Parathyroid adenoma (tissue), 2 donors: ENCODE measurements at regions not wholly inside any gene's neighbourhood (a gene's known extent, or its start where the extent isn't known, plus 50 kb on each side); places are given as distances from the start of the nearest gene placed in this dataset.
"Not testable (repeated sequence)": the region's sequence is repeated elsewhere in the genome, so short reads cannot be mapped to it uniquely, and the experiment has no call there.

Source experiments
- H2AFZ ChIP-seq: fragments of 300-600 bp; sonication (generic); one replicate; pipeline ENCODE4 v1.7.0; 2017; ENCODE audit warnings: antibody characterized with exemption, mild to moderate bottlenecking
- H3K27ac ChIP-seq: fragments of 300-600 bp; sonication (generic); one replicate; pipeline ENCODE4 v1.7.0; 2017
- H3K27me3 ChIP-seq: fragments of 300-600 bp; sonication (generic); one replicate; pipeline ENCODE4 v1.7.0; 2017; ENCODE audit warnings: low read length; ENCODE audit not compliant: control insufficient read depth, insufficient read depth
- H3K36me3 ChIP-seq: fragments of 300-600 bp; sonication (generic); one replicate; pipeline ENCODE4 v1.7.0; 2017; ENCODE audit warnings: low read length; ENCODE audit not compliant: control insufficient read depth, insufficient read depth
- H3K4me1 ChIP-seq: fragments of 300-600 bp; sonication (generic); one replicate; pipeline ENCODE4 v1.7.0; 2017; ENCODE audit warnings: control low read depth
- H3K4me2 ChIP-seq: fragments of 300-600 bp; sonication (generic); one replicate; pipeline ENCODE4 v1.7.0; 2017; ENCODE audit warnings: low read length
- H3K4me3 ChIP-seq: fragments of 300-600 bp; sonication (generic); one replicate; pipeline ENCODE4 v1.7.0; 2017; ENCODE audit warnings: low read depth, low read length
- H3K79me2 ChIP-seq: fragments of 300-600 bp; sonication (generic); one replicate; pipeline ENCODE4 v1.7.0; 2017; ENCODE audit warnings: control low read depth
- H3K9ac ChIP-seq: fragments of 300-600 bp; sonication (generic); one replicate; pipeline ENCODE4 v1.7.0; 2017; ENCODE audit warnings: mild to moderate bottlenecking
- H3K9me3 ChIP-seq: fragments of 300-600 bp; sonication (generic); one replicate; pipeline ENCODE4 v1.7.0; 2017; ENCODE audit warnings: low read length; ENCODE audit not compliant: control insufficient read depth
- TF ChIP-seq, protein P1 (sequence below): fragments of 300-600 bp; sonication (generic); IDR thresholded peaks from one replicate; pipeline ENCODE4 v1.7.0; 2017; ENCODE audit warnings: antibody characterized with exemption, mild to moderate bottlenecking
- donor health status: primary hyperparathyroidism.

DNA sequence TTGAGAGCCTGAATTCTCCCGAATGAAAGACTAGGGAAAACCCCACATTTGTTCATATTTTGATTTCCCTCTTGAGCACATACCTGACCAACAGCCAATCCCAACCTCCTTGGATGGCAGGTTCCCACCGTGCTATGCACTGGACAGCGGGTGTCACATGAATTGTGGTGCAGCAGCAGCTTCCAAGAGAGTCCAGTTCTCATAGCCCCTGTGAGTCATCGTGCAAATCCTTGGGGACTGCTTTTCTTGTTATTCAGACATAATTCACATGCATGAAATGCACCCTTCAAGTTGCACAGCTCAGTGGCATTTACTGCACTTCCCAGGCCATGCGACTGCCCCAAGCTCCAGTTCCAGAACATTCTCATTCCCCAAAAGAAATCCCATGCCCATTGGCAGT is 67.8 kb upstream of the PPP2R2D start:
- H3K27me3 ChIP-seq, result no peaks in the 10 kb centered on the region
- H3K27ac ChIP-seq, result no peak overlapping the region
- no peaks in the 10 kb centered on the region for H3K36me3 ChIP-seq
- no peaks in the 10 kb centered on the region for H3K9me3 ChIP-seq
- no peaks in the 10 kb centered on the region for H3K4me1 ChIP-seq
- no peaks in the 10 kb centered on the region for H3K79me2 ChIP-seq
- TF ChIP-seq, protein P1, sequence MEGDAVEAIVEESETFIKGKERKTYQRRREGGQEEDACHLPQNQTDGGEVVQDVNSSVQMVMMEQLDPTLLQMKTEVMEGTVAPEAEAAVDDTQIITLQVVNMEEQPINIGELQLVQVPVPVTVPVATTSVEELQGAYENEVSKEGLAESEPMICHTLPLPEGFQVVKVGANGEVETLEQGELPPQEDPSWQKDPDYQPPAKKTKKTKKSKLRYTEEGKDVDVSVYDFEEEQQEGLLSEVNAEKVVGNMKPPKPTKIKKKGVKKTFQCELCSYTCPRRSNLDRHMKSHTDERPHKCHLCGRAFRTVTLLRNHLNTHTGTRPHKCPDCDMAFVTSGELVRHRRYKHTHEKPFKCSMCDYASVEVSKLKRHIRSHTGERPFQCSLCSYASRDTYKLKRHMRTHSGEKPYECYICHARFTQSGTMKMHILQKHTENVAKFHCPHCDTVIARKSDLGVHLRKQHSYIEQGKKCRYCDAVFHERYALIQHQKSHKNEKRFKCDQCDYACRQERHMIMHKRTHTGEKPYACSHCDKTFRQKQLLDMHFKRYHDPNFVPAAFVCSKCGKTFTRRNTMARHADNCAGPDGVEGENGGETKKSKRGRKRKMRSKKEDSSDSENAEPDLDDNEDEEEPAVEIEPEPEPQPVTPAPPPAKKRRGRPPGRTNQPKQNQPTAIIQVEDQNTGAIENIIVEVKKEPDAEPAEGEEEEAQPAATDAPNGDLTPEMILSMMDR, result no peak
- no peak overlapping the region for H2AFZ ChIP-seq
- H3K4me2 ChIP-seq, result no peak overlapping the region
- H3K4me3 ChIP-seq, result no peak overlapping the region
- no peak overlapping the region for H3K9ac ChIP-seq

DNA sequence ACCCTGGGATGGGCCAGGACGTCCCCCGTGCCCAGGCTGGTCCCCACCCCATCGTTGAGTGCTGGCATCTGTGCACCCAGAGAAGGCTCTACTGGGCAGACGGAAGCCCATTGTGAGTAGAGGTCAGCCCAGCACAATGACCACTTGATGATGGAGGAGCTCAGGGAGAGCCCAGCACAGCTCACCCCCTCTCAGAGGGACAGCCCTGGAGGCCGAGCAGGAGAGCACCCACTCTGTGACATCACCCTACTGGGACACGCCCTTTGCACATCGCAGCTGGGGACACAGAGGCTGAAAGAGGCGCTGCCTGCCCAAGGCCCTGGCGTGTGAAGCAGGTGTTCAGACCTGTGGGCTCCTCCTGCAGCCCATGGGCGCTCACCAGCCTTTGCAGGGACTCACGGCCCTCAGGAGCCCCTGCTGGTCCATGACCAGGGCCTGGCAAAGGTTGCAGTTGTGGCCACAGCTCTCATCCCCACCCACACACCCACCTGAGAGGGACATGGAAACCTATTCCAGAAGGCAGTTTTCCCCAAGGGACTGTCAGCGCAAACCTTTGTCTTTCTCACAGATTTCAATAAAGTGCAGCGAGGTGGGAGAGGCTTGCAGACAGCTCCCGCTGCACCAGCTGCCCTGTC is 67.2 kb upstream of the PPP2R2D start:
- Histone ChIP-seq H3K4me3 (no peak overlapping the region), H3K4me2 (no peak overlapping the region), H3K27ac (no peak overlapping the region), H3K36me3 (no peaks in the 10 kb centered on the region), H3K9me3 (no peaks in the 10 kb centered on the region), H3K9ac (no peak overlapping the region), H2AFZ (no peak overlapping the region), H3K79me2 (no peaks in the 10 kb centered on the region), H3K27me3 (no peaks in the 10 kb centered on the region), H3K4me1 (no peaks in the 10 kb centered on the region)
- TF ChIP-seq, protein P1, result no peak

DNA sequence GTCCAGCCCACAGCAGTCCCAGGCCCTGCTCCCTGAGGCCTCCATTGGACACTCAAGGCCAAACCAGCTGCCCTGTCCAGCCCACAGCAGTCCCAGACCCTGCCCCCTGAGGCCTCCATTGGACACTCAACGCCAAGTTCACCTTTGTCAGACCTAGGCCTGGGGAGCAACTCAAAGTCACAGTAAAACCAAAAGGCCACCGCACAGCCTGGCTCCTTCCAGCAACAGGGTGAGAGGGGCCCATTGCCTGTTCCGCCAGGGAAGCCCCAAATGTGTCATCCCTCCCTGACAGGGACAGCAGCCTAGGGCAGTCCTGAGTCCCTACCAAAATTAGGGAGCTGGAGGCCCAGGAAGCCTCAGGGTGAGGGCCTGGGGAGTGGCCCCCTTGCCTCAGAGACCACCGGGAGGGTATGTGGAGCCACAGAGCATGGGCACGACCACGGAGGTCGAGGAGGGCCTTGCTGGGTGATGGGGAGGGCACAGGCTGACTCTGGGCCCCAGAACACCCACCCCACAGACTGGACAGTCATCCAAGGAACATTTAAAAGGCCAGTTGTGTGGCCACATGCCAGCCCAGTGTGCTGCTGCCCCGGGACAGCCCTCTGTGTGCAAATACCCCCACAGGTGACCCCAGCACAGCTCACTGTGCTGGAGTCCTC is 66.5 kb upstream of the PPP2R2D start:
- Histone ChIP-seq H3K4me1 (no peaks in the 10 kb centered on the region), H3K4me3 (no peak overlapping the region), H3K4me2 (no peak overlapping the region), H3K79me2 (no peaks in the 10 kb centered on the region), H3K27ac (no peak overlapping the region), H2AFZ (no peak overlapping the region), H3K27me3 (no peaks in the 10 kb centered on the region), H3K9ac (no peak overlapping the region), H3K36me3 (no peaks in the 10 kb centered on the region), H3K9me3 (no peaks in the 10 kb centered on the region)
- TF ChIP-seq, protein P1, result no peak

DNA sequence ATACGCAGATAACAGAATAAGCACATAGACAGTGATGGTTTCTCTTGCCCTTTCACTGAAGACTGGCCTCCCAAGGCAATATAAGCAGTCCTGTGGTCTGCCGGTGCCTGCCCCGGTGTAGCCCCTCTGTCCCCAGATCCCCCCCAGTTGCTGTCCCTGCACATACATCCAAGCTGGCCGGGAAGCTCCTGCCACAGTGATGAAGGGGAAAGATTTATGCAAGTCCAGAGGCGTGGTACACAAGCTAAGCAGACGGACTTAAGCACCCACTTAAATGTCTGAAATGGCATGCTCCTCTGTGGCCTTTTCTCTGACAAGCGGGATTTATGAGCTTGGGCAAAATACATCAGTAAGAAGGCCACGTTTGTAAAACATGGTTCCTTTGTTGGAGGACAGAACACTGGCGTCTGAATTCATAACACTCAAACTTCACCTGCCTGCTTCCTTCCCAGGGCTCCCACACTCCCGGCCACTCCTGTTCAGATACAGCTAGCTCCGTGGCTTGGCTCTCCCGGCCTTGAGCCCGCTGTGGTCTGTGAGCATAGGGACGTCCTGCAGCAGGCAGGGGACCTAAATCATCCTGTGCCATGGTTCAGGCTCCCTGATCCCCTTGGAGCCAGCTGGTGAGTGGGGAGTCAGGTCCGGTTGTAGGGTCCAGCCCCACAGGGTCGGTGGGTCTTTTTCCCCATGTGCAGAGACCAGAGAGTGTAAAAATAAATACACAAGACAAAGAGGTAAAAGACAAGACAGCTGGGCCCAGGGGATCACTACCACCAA is 61.7 kb upstream of the PPP2R2D start:
- Histone ChIP-seq H3K4me2 (no peak overlapping the region), H3K27me3 (no peaks in the 10 kb centered on the region), H3K4me1 (no peaks in the 10 kb centered on the region), H3K4me3 (no peak overlapping the region), H3K9ac (no peak overlapping the region), H3K9me3 (no peaks in the 10 kb centered on the region), H2AFZ (no peak overlapping the region), H3K79me2 (no peaks in the 10 kb centered on the region), H3K27ac (no peak overlapping the region), H3K36me3 (no peaks in the 10 kb centered on the region)
- TF ChIP-seq, protein P1, result no peak

DNA sequence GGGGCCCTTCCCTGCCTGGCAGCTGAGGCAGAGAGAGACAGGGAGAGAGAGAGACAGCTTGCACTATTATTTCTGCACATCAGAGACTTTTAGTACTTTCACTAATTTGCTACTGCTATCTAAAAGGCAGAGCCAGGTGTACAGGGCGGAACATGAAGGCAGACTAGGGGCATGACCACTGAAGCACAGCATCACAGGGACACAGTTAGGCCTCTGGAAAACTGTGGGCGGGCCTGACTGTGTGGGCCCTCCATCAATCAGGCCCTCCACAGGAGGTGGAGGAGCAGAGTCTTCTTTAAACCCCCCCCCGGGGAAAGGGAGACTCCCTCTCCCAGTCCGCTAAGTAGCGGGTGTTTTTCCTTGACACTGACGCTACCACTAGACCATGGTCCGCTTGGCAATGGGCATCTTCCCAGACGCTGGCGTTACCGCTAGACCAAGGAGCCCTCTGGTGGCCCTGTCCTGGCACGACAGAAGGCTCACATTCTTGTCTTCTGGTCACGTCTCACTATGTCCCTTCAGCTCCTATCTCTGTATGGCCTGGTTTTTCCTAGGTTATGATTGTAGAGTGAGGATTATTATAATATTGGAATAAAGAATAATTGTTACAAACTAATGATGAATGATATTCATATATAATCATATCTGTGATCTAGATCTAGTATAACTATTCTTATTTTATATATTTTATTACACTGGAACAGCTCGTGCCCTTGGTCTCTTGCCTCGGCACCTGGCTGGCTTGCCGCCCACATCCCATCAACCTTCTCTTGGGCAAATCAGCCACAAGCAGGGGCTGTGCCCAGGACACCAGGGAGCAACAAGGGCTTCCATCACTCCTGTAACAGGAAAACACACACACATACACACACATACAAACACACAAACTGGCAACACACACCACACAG is 60.7 kb upstream of the PPP2R2D start:
- H3K36me3 ChIP-seq, H3K27ac ChIP-seq, H3K4me2 ChIP-seq: not testable (repeated sequence)

More for the DNA sequence above, 60.7 kb upstream of the PPP2R2D start:
- not testable (repeated sequence) for H3K27me3 ChIP-seq, H3K4me3 ChIP-seq, H2AFZ ChIP-seq, H3K4me1 ChIP-seq, H3K9ac ChIP-seq, H3K79me2 ChIP-seq, H3K9me3 ChIP-seq
